T47D (cell line): ENCODE measurements at regions not wholly inside any gene's neighbourhood (a gene's known extent, or its start where the extent isn't known, plus 50 kb on each side); places are given as distances from the start of the nearest gene placed in this dataset.
"Not testable (repeated sequence)": the region's sequence is repeated elsewhere in the genome, so short reads cannot be mapped to it uniquely, and the experiment has no call there.

Experiments used
- DNase-seq, 2 experiments: peaks; one replicate each; pipeline versions ENCODE4 v3.0.0 to v3.0.0-alpha.2; 2011 to 2012; ENCODE audit warnings: low read depth in 1 of 2, low spot score in 1 of 2
- JUND ChIP-seq: IDR thresholded peaks from 2 replicates; pipeline ENCODE4 v1.6.1; 2012; ENCODE audit warnings: low read depth
- in situ Hi-C: cut with HindIII; loops from 2 replicates; pipeline ENCODE4 v1.10.0; 2016; ENCODE audit warnings: low sequenced_read_pairs, low pct_unique_long_range_greater_than_20kb

DNA sequence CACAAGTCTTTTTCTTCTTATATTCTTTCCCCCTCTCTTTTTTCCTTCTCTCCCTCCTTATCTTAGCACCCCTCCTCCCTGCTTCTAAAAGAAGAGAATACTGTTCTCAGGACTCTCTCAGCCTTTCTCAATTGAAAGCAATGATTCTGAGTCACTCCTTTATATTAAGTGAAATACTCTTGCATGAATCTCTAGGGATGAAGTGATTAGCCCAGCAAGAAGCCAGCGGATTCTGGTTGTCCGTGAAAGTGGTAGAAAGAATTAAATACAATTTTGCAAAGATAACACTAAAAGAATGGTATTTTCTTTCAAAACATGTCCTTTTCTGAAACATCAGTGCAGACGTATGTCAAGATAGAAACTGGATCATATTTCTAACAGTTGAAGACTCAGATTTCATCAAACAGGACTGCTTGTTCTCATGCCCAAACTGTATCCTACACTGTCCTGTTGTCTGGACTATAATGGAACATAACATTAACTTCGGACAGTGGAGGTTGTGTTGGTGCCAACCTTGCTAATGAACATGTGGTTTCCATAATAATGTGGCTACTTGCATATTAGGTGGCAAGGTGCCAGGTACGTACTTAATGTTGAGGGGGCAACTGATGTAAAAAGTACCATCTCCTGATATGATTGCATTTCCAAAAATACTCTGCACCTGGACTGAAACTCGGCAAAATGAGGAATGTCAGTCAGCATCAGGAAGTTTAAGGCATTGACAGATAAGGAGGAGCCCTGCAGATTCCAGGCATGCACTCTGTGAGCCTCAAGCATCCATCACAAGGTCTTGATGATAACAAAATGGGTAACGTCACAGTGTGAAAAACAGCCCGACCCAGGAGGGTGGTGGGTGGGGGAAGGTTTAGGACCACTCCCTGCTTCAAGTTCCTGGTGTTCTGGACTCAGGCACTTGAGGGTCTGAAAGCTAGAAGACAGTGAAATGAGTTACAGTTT, 357.2 kb downstream of the DLEU7 start:
- no peak for TF ChIP-seq JUND
- in situ Hi-C loops = no loop called here
- no peak for DNase-seq

DNA sequence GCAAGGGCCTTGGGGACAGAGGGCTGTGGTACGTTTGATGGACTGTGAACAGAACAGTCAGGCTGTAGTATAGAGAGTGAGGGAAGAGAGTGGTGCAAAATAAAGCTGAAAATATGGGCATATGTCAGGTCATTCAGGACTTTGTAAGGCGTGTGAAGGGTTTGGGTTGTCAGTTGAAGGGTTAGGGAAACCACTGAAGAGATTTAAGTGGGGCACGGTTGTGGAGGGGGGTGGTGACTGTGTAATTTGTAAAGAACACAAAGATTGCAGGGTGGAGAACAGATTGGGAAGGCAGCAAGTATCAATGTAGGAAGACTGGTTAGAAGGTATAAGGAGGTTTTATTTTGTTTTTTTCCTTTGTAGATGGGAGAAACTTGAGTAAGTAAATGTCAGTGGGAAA, 349.8 kb downstream of the DLEU7 start:
- in situ Hi-C loops = no loop called here
- DNase-seq = no peak
- TF ChIP-seq JUND = no peak

DNA sequence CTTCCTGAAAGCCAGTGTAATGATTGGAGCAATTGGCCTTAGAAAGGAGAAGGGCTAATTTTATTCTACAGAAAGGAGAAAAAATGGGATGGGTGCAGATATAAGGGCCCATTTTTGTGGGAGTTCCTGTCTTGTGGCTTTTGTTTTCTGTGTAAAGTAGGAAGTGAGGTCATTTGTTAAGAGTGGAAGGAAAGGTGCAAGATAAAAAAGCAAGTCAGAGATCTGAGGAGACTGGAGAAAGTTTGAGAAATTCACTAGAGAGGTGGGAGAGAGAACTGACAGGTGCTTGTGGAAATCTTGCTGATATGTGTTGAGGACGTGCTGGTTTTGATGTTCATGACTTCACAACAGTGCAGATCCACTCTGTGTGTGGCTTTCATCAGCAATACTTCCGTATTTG, 349.4 kb downstream of the DLEU7 start:
- no peak for DNase-seq
- in situ Hi-C loops = no loop called here
- TF ChIP-seq JUND = no peak

DNA sequence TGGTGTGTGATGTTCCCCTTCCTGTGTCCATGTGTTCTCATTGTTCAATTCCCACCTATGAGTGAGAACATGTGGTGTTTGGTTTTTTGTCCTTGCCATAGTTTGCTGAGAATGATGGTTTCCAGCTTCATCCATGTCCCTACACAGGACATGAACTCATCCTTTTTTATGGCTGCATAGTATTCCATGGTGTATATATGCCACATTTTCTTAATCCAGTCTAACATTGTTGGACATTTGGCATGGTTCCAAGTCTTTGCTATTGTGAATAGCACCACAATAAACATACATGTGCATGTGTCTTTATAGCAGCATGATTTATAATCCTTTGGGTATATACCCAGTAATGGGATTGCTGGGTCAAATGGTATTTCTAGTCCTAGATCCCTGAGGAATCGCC, 340.3 kb downstream of the DLEU7 start:
- in situ Hi-C loops, DNase-seq: not testable (repeated sequence)

DNA sequence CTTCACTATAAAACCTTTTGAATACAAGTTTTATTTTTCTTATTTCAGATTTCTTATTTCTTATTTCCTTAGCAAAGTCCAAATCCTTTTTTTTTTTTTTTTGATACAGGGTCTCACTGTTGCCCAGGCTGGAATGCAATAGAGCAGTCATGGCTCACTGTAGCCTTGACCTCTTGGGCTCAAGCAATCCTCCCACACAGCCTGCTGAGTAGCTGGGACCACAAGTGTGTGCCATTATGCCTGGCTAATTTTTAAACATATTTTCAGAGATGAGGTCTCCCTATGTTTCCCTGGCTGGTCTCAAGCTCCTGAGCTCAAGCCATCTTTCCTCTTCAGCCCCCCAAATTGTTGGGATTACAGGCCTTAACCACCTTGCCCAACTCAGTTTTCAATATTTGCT, 334.3 kb downstream of the DLEU7 start:
- TF ChIP-seq JUND = no peak
- no peak for DNase-seq

DNA sequence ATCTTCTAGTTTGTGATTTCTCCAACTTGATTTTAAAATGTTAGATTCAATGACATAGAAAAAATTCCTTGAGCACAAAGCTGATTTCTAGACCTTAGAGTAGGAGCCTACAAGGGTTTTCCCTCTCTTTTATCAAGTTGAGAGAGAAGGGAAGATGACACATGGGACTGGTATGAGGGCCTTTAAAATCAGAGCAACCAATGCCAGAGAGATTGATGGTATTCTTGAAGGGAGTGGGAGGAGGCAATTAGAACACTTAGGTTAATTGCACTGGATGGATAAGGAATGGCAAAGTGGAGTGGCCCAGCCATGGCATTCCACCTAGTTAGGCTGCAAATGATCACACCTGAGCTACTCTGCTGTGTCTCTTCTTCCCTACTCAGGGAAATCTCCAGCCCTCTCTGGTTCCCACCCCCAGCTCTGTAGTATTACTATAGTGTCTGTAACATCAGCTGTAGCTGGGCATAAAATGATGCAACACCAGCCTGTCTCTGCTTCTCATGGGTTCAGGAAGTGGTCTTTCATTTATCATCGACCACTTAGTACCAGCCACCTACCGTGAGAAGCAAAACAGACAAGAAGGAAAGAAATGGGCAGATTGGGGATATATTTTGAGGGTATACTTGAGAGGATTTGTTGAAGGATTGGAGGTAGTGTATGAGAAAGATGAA, 333.6 kb downstream of the DLEU7 start:
- no peak for DNase-seq
- in situ Hi-C loops = no loop called here
- no peak for TF ChIP-seq JUND

More for the DNA sequence above, 334.3 kb downstream of the DLEU7 start:
- in situ Hi-C loops = no loop called here

DNA sequence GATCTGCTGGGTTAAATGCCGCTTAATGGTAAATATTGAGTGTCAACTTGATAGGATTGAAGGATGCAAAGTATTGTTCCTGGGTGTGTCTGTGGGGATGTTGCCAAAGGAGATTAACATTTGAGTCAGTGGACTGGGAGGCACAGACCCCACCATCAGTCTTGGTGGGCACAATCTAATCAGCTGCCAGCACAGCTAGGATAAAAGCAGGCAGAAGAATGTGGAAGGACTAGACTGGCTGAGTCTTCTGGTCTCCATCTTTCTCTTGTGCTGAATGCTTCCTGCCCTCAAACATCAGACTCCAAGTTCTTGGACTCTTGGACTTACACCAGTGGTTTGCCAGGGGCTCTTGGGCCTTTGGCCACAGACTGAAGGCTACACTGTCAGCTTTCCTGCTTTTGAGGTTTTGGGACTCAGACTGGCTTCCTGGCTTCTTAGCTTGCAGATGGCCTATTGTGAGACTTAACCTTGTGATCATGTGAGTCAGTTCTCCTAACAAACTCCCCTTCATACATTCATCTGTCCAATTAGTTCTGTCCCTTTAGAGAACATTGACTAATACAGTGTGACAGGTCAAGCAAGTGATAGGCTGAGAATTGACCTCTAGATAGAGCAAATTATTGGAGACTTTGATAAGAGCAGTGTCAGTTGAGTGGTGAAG, 332.5 kb downstream of the DLEU7 start:
- DNase-seq, in situ Hi-C loops: not testable (repeated sequence)

DNA sequence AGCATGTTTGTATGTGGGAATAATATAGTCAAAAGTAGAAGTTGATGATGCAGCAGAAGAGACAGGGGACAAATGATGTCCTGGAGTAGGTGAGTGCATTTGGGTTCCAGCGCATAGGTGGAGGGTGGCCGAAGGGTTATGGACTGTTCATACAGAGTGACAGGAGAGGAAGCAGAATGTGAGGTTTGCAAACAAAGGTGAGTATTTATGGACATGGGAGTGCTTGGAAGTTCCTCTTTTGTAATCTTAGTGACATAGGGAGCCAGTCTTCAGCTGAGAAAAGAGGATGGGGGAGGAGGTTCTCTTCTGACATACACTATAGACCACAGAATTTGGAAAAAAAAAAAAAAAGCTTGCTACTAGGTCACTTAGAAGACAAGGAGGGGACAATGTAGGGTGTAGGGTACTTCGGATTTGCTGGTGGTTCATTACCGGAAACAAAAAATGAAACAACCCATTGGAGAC, 331.6 kb downstream of the DLEU7 start:
- in situ Hi-C loops = no loop called here
- TF ChIP-seq JUND = no peak
- no peak for DNase-seq

DNA sequence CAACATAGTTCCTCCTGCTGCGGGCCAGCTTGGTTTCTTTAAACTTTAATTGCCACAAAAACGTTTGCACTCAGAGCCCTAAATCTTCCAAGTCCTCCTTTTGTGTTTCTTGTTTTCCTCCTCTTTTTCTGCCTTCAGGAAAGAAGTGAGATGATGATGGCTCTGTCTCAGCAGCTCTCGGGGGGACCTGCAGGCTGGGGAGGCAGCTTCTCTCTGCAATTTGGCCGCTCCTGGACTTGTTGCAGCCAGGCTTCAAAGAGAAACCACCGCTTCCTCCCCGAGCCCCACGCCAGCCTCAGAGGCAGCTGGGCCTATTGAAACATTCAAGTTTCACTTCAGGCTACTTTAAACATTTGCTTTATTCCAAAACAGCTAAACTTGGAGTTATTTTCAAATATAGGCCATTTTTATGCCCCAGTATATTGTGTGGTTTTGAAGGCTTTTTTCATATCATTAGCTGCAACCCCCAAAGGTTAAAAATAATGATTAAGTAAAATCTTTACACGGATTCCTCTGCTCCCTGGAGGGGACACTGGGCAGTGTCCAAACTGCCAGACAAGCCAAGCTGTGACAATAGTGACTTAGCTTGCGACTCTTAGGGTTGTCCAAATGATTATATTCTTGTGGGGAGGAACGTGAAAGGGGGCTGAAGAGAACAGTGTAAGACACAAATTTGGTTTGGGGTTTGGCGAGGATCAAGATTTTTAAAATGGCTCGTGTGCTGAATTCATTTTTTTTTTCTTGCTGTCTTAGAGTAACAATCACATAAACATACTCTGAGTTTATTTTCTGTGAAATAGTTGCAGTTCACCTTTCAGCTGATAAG, 330.8 kb downstream of the DLEU7 start:
- DNase-seq = peak in 1 of 2 experiments; percentile 51
- in situ Hi-C loops = no loop called here
- TF ChIP-seq JUND = no peak

DNA sequence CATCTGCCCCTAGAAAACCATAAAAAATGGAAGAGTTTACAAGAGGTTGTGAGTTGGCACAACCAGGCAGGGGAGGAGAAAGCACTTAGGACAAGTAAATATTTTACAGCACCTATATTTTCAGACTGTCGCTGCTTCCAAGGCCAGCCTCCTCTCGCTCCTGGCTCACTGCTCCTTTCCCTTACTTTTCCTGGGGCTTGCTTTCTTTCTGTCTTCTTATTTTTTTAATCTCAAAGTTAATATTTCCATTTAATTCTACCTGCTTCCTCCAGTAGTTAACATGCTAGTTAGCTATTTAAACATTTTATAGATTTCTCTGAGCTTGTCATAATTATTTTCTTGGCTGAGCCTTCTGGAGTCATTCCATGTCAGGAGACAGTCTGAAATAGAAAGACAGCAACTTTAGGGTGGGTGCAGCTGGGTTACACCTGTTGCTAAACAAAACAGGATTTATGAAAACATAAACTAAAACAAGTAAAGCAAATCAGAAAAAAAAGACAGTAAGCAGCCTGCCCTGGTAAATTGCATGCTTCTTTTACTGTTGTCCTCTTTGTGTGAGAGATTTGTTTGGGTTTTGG, 330.1 kb downstream of the DLEU7 start:
- TF ChIP-seq JUND = no peak
- peak in 1 of 2 experiments; percentile 67 for DNase-seq
- in situ Hi-C loops = no loop called here

DNA sequence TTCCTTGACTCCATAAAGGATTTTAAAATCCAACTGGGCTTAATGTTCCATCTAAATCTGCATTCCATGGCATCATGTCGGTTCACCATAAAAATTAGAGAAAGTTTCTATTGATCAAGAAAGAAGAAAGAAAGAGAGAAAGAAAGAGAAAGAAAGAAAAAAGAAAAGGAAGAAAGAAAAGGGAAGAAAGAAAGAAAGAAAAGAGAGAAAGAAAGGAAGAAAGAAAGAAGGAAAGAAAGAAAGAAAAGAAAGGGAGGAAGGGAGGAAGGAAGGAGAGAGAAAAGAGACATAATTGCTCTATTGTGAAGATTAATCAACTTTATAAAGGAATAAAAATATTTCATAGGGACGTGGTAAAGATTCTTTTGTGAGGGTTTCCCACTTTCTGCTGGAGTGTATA, 329.2 kb downstream of the DLEU7 start:
- no peak for DNase-seq
- TF ChIP-seq JUND = no peak
- in situ Hi-C loops = no loop called here

DNA sequence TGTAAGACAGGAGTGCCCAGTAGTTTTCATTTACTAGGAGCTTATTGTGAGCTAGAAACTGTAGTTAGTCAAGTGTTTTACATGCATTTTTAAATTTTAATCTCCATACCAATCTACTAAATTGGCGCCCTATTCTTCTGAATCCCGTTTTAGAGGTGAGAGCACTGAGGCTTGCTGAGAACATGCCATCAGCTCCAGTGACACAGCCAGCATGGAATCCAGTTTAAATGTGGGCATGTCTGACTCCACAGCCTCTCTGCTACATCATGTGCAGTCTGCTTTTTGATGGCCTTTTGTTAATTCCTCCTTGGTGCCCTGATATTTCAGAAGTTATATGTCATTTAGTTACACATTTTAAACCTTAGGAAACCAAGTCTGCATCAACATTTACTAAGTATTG, 325.4 kb downstream of the DLEU7 start:
- no peak for TF ChIP-seq JUND
- no peak for DNase-seq
- in situ Hi-C loops = no loop called here
